Tibial artery (tissue), 4 donors: ENCODE measurements at regions not wholly inside any gene's neighbourhood (a gene's known extent, or its start where the extent isn't known, plus 50 kb on each side); places are given as distances from the start of the nearest gene placed in this dataset.

Source experiments
- DNase-seq, 2 donors: peaks; one replicate each; pipeline ENCODE4 v3.0.0-alpha.2; 2019
- H3K27ac ChIP-seq, 2 donors: fragments of 200-600 bp; sonication (generic) in 1 of 2; 1 replicate in 1 of 2; 2 replicates in 1 of 2; pipeline ENCODE4 v1.5.1; 2018 to 2019; ENCODE audit warnings: mild to moderate bottlenecking in 1 of 2
- H3K27me3 ChIP-seq, 2 donors: fragments of 200-600 bp; sonication (generic) in 1 of 2; one replicate each; pipeline versions ENCODE4 v1.5.1 to v1.6.0; 2016 to 2019
- H3K36me3 ChIP-seq, 3 donors: fragments of 200-600 bp; sonication (generic) in 2 of 3; one replicate each; pipeline ENCODE4 v1.5.1; 2016 to 2019; ENCODE audit warnings: mild to moderate bottlenecking in 2 of 3
- H3K4me1 ChIP-seq, 4 donors: fragments of 200-600 bp; sonication (generic) in 2 of 4; 1 replicate in 3 of 4; 2 replicates in 1 of 4; pipeline ENCODE4 v1.5.1; 2016 to 2019
- H3K4me3 ChIP-seq, 2 donors: fragments of 200-600 bp; sonication (generic) in 1 of 2; 1 replicate in 1 of 2; 2 replicates in 1 of 2; pipeline ENCODE4 v1.5.1; 2018 to 2019; ENCODE audit warnings: mild to moderate bottlenecking in 2 of 2
- H3K9me3 ChIP-seq, 3 donors: fragments of 200-600 bp; sonication (generic) in 1 of 3; one replicate each; pipeline ENCODE4 v1.5.1; 2016 to 2019
- CTCF ChIP-seq, 2 experiments: fragments of 200-600 bp in 1 of 2; fragments of 450-650 bp in 1 of 2; IDR thresholded peaks; one replicate each; pipeline ENCODE4 v1.5.1; 2017 to 2019; ENCODE audit warnings: antibody characterized with exemption in 2 of 2, mild to moderate bottlenecking in 1 of 2, moderate library complexity in 1 of 2
- intact Hi-C: fragments of 100-400 bp; cut with DNase I; formaldehyde crosslinking; loops from one replicate; pipeline ENCODE4 v1.15.0; 2023; ENCODE audit warnings: low total_unique reads

DNA sequence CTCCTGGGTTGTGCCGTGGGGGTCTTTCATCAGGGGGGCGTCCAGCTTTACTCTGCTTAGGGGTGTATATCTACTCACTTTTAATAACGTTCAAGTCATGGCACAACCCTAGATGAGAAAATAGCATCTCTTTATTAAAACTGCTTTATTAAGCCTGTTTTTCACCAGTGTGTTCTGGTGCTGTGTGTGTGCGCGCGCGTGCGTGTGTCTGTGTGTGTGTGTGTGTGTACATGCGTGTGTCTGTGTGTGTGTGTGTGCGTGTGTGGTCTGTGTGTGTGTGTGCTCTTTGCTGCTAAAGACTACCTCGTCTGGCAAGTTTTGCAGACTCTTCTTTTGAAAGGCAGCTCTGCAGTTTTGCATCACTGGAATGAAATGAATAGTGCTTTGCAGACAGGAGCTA lies 390.9 kb upstream of the MKI67 start:
- H3K4me3 ChIP-seq: no peak overlapping the region
- H3K27me3 ChIP-seq: no peaks in the 10 kb centered on the region
- H3K4me1 ChIP-seq: no peaks in the 10 kb centered on the region
- intact Hi-C loops: no loop called here
- DNase-seq: no peak
- H3K27ac ChIP-seq: no peak overlapping the region
- H3K36me3 ChIP-seq: no peaks in the 10 kb centered on the region
- TF ChIP-seq CTCF (IDR thresholded peaks at IDR 0.05): no peak
- peaks cover 0 to 7% (median 0%) of the 10 kb centered on the region in 3 donors for H3K9me3 ChIP-seq

- no peaks in the 10 kb centered on the region for H3K4me1 ChIP-seq
- H3K9me3 ChIP-seq: peaks cover 0 to 7% (median 0%) of the 10 kb centered on the region in 3 donors
- no peak overlapping the region for H3K4me3 ChIP-seq
- intact Hi-C loops: no loop called here
- no peak for DNase-seq
- H3K27ac ChIP-seq: no peak overlapping the region
- no peaks in the 10 kb centered on the region for H3K36me3 ChIP-seq
- TF ChIP-seq CTCF (IDR thresholded peaks at IDR 0.05): no peak
- H3K27me3 ChIP-seq: no peaks in the 10 kb centered on the region
Observed at GRCh38 chr10:128518000-128518399, 391.8 kb upstream of the MKI67 start.

DNA sequence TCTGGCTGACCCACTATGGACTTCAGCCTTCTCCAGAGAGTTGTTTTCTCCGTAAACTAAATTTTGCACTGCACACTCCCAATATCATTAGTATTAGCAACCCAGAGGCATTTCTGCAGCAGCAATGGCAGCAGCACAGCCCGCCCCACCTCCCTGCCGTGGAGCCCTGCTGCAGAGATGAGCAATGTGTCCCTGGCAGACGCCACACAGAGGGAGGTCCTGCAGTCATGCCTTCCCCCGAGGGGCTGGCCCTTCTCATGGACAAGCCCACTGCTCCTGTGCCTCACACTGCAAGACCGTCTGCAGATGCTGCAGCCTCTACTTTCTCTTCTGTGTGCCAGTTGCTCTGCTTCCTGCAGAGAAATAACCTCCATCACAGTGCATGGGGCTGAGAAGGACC lies 393.4 kb upstream of the MKI67 start:
- Histone ChIP-seq H3K9me3 (peaks cover 0 to 7% (median 0%) of the 10 kb centered on the region in 3 donors), H3K36me3 (no peaks in the 10 kb centered on the region), H3K27me3 (peaks cover 0 to 2% of the 10 kb centered on the region in 2 donors), H3K4me1 (no peaks in the 10 kb centered on the region), H3K27ac (no peak overlapping the region), H3K4me3 (no peak overlapping the region)
- intact Hi-C loops: no loop called here
- DNase-seq: no peak
- no peak for TF ChIP-seq CTCF (IDR thresholded peaks at IDR 0.05)

- Histone ChIP-seq H3K27ac (no peak overlapping the region), H3K4me1 (no peaks in the 10 kb centered on the region), H3K9me3 (peaks cover 0 to 7% (median 0%) of the 10 kb centered on the region in 3 donors), H3K4me3 (no peak overlapping the region), H3K36me3 (no peaks in the 10 kb centered on the region), H3K27me3 (peaks cover 0 to 3% of the 10 kb centered on the region in 2 donors)
- intact Hi-C loops: no loop called here
- DNase-seq: no peak
- TF ChIP-seq CTCF (IDR thresholded peaks at IDR 0.05): no peak
Observed at GRCh38 chr10:128520211-128520815, 394.1 kb upstream of the MKI67 start.

DNA sequence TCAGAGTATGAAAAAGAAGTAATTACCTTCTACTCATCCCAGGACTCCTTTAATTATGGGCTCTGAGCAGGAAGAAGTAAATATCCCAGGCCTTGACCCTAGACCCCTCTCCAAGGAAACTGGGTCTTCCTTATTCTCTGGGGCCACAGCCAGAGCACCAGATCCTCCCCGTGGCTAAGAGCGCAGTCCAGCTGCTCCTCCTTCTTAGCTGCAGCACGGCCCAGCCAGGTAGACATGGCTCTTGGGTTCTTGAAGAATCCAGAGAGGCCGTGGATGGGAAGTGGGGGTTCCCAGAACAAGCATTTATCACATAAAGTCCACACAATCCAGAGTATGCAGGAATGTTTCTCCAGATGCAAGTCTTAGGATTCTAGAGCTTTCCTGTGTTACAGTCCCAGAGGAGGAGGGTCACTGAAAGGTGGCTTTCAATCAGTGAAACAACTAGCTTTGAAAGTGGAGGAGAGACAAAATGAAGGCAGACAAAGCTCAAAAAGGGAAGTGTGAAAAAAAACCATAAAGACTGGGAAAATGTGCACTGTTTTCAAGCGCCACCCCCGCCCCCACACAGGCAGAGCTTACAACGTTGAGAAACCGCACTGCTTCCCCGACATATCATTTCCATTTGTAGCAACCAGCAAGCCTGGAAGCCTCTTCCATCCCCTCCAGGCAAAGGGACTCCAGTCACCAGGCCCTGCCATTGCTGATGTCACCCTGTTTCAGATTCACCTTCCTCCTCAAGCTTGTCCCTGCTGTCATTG lies 396.5 kb upstream of the MKI67 start:
- Histone ChIP-seq H3K27ac (no peak overlapping the region), H3K4me3 (no peak overlapping the region), H3K9me3 (peaks cover 0 to 7% (median 0%) of the 10 kb centered on the region in 3 donors), H3K27me3 (peaks cover 0 to 3% of the 10 kb centered on the region in 2 donors), H3K36me3 (no peaks in the 10 kb centered on the region), H3K4me1 (no peaks in the 10 kb centered on the region)
- TF ChIP-seq CTCF (IDR thresholded peaks at IDR 0.05): no peak
- intact Hi-C loops: no loop called here
- DNase-seq: no peak
